Skin epidermis (tissue), 12 donors: ENCODE measurements at regions not wholly inside any gene's neighbourhood (a gene's known extent, or its start where the extent isn't known, plus 50 kb on each side); places are given as distances from the start of the nearest gene placed in this dataset.
A peak's percentile ranks its signal among the peaks of the same experiment; 100 is the strongest.
"Not testable (repeated sequence)": the region's sequence is repeated elsewhere in the genome, so short reads cannot be mapped to it uniquely, and the experiment has no call there.

ENCODE experiments used
- H3K27ac ChIP-seq, 21 experiments: fragments of 200-600 bp; sonication (generic) in 11 of 21; one replicate each; pipeline ENCODE4 v1.5.0; 2020; ENCODE audit warnings: mild to moderate bottlenecking in 3 of 21, inconsistent platforms in 2 of 21, moderate library complexity in 2 of 21
- H3K4me3 ChIP-seq, 7 experiments: fragments of 200-600 bp; sonication (generic) in 2 of 7; one replicate each; pipeline ENCODE4 v1.5.0; 2020; ENCODE audit warnings: inconsistent platforms in 2 of 7, mild to moderate bottlenecking in 2 of 7, moderate library complexity in 1 of 7

- no peak overlapping the region for H3K4me3 ChIP-seq
- H3K27ac ChIP-seq = no peak overlapping the region
Observed at GRCh38 chr6:163775313-163775712, 360.8 kb downstream of the QKI start.

- Histone ChIP-seq H3K27ac (no peak overlapping the region), H3K4me3 (no peak overlapping the region)
Observed at GRCh38 chr6:163774485-163774884, 360.0 kb downstream of the QKI start.

DNA sequence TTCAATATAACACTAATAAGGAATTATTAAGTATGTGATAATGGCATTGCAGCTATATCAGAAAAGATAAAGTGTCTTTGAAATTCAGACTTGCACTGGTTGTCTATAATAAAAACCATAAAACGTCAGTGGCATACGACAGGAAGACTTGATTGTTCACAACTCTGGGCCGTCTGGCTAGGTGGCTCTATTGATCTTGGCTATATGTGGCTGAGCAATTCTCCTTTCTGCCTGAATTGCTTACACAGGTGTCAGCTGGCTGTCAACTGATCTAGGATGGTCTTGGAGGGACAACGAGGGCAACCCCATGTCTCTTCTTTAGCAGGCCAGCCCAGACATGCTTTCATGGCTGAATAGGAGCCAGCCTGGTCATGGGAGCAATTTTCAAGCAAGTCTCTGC lies 359.1 kb downstream of the QKI start:
- Histone ChIP-seq H3K4me3 (no peak overlapping the region), H3K27ac (no peak overlapping the region)

DNA sequence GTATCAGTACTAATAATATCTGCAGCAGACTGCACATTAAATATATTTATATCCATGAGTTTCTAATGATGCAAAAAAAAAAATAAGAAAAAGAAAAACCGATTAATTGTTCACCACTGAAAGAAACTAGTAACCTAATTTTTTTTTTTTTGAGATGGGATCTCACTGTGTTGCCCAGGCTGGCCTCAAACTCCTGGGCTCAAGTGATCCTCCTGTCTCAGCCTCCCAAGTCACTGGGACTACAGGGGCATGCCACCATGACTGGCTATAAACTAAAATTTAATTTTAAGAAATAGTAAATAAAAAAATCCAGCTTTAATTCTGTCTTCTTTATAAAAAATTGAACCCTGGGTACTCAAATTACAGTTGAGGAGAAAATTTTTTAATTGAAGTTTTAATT lies 358.2 kb downstream of the QKI start:
- no peak overlapping the region for H3K4me3 ChIP-seq
- H3K27ac ChIP-seq = no peak overlapping the region

DNA sequence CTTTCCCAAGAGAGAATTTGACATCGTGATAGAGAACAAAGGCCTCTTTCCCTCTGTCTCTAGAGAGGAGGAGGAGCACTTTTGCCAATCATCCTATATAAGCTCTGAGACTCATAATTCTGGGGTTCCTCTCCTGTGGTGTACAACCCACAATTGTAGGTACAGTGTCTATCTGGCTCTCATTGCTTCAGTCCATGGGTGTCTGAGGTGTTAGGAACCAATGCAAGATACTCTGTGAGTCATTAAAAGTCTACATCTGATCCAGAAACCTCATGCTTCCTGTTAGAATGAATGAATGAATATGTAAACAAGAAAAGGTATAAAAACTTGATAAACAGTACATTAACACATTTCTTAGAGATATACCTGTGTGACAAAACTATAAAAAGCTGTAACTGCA lies 356.7 kb downstream of the QKI start:
- Histone ChIP-seq H3K27ac (no peak overlapping the region), H3K4me3 (no peak overlapping the region)

DNA sequence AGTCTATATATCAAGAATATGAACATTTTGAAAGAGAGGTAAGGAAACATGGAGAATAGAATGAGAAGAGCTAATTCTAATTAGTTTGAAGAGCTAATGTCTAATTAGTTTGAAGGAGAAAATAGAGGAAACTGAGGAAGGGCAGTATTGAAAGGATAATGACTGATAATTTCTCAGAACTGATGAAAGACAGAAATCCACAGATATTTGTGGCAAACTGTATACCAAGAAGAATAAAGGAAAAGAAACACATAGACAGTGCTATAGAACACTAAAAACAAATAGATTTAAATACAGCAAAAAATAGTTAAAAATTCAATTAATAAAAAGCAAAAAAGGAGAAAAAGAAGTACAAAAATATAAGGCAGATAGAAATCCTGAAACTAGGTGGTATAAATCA lies 354.4 kb downstream of the QKI start:
- Histone ChIP-seq H3K27ac (no peak overlapping the region), H3K4me3 (no peak overlapping the region)

- H3K27ac ChIP-seq = no peak overlapping the region
Observed at GRCh38 chr6:163766936-163767335, 352.4 kb downstream of the QKI start.

DNA sequence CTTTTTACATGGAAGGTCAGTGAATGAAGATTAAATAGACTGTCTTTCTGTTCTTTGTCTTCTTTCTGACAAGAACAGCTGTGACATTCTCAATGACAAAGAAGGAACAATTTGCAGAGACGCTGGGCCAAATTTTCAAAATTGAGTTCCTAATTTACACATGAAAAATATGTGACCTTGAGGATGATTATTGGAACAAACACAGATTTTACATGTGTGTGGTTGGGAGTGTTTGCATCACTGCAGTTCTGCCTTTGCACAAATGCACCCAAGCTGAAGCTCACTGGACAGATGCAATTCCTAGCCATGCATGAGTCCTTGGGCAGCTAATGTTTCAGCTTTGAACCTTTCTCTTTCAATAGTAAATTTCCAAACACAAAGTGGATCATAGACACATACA lies 350.8 kb downstream of the QKI start:
- H3K27ac ChIP-seq = peak overlapping the region in 3 of 21 experiments; percentile 24 to 45 (median 34)
- no peak overlapping the region for H3K4me3 ChIP-seq

More at GRCh38 chr6:163766936-163767335, 352.4 kb downstream of the QKI start:
- H3K4me3 ChIP-seq = no peak overlapping the region

GRCh38 chr6:163764565-163764964 lies 350.0 kb downstream of the QKI start:
- H3K4me3 ChIP-seq = no peak overlapping the region
- peak overlapping the region in 6 of 21 experiments; percentile 2 to 45 (median 26) for H3K27ac ChIP-seq

- H3K4me3 ChIP-seq = no peak overlapping the region
- no peak overlapping the region for H3K27ac ChIP-seq
Observed at GRCh38 chr6:163761481-163761880, 347.0 kb downstream of the QKI start.

- no peak overlapping the region for H3K4me3 ChIP-seq
Observed at GRCh38 chr6:163760860-163761259, 346.3 kb downstream of the QKI start.

GRCh38 chr6:163759542-163759941 lies 345.0 kb downstream of the QKI start:
- H3K27ac ChIP-seq = no peak overlapping the region
- no peak overlapping the region for H3K4me3 ChIP-seq

More at GRCh38 chr6:163760860-163761259, 346.3 kb downstream of the QKI start:
- H3K27ac ChIP-seq = no peak overlapping the region

GRCh38 chr6:163757520-163757919 lies 343.0 kb downstream of the QKI start:
- H3K27ac ChIP-seq = no peak overlapping the region

DNA sequence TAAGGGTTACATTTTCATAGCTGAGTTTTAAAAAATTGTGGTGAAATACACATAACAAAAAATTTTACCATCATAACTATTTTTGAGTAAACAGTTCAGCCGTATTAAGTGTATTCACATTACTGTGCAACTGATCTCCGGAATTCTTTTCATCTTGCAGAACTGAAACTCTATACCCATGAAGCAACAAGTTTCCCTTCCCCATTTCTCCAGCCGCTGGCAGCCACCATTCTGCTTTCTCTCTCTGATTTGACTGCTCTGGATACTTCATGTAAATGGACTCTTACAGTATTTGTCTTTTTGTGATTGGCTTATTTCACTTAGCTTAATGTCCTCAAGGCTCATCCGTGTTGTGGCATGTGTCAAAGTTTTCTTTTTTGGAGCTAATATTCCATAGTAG lies 341.6 kb downstream of the QKI start:
- H3K27ac ChIP-seq = no peak overlapping the region
- H3K4me3 ChIP-seq = no peak overlapping the region

More at GRCh38 chr6:163757520-163757919, 343.0 kb downstream of the QKI start:
- no peak overlapping the region for H3K4me3 ChIP-seq

- Histone ChIP-seq H3K4me3 (no peak overlapping the region), H3K27ac (no peak overlapping the region)
Observed at GRCh38 chr6:163754866-163755265, 340.3 kb downstream of the QKI start.

DNA sequence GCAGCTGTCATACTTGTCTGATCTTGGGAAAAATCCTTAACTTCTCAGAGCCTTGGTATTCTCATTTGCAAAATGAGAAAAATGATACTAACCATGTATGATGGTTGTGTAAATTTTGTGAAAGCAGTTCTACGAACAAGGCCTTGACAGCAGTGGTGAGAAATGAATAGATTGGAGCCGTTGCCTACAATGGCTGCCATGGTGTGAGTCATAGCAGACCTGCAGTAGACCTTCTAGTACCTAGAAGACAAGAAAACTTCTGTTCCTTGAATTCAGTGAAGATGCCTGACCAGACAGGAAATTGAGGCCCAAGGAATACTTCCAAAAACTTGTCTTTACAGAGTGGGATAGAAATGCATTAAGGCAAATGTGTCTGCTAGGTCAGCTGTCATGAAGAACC lies 338.9 kb downstream of the QKI start:
- no peak overlapping the region for H3K27ac ChIP-seq
- H3K4me3 ChIP-seq = no peak overlapping the region

DNA sequence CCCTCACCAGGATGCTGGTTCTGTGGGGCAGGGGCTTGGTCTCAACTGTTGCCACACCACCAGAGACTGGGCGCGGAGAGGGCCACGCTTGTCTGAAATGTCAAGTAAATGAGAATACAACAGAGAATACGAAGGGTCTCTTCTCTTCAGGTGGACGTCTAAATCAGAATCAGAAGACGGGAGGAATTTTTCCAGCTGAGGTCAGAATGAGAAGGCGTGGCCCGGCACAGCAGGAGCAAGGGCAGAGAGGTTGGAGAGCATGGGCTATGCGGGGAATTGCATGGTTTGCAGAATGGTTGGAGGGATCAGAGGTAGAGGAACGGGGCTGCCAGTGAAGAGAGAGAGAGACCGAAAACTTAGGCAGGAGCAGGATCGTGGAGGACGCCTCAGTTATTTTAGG lies 337.9 kb downstream of the QKI start:
- Histone ChIP-seq H3K4me3 (no peak overlapping the region), H3K27ac (no peak overlapping the region)

DNA sequence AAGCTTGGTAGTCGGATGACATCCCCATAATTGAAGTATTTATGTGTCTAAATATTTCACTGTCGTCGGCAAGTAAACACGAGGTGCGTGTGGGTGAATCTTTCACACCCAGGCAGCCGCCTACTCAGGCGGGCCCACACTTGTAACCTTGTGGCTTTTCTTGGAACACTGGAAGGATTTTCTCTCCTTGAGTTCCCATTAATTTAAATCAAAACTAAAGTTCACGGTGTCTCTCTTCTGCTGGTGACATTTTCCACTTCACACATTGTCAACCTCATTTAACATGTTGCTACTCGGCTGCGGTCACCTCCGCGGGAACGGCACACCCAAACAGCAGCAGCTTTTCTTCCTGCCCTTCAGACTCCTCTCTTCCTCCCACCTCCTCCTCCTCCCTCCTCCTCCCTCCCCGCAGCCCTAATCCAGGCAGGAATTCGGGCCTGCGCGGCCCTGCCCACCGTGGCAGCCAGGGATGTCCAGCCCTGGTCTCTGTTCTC lies 336.6 kb downstream of the QKI start:
- Histone ChIP-seq H3K27ac (peak overlapping the region in 11 of 21 experiments; percentile 9 to 70 (median 40)), H3K4me3 (no peak overlapping the region)

GRCh38 chr6:163750431-163751031 lies 336.0 kb downstream of the QKI start:
- no peak overlapping the region for H3K4me3 ChIP-seq
- H3K27ac ChIP-seq = peak overlapping the region in 13 of 21 experiments; percentile 0 to 70 (median 40)

DNA sequence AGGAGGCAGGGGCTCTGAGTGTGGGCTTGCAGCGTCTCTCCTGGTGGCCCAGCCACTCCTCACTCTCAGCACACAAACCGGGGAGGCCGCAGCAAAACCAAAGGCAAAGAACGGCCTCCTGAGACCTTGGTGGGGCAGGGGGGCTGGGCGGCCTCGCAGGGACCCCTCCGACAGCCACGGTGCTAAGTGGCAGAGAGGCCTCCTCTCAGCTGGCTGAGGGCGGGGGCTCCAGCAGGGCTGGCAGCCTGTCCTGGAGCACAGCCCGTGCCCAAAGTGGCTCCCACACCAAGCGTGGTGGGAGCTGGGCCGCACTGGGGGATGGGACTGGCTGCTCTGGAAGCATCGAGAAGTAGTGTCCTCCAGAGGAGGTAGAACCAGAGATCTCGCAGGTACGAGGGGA lies 334.4 kb downstream of the QKI start:
- no peak overlapping the region for H3K27ac ChIP-seq

GRCh38 chr6:163748036-163748435 lies 333.5 kb downstream of the QKI start:
- Histone ChIP-seq H3K4me3 (no peak overlapping the region), H3K27ac (no peak overlapping the region)

More for the DNA sequence above, 334.4 kb downstream of the QKI start:
- H3K4me3 ChIP-seq = no peak overlapping the region

- H3K4me3 ChIP-seq, H3K27ac ChIP-seq: not testable (repeated sequence)
Observed at GRCh38 chr6:163747058-163747457, 332.5 kb downstream of the QKI start.
